Upper lobe of right lung (tissue), 1 donor: ENCODE measurements at regions not wholly inside any gene's neighbourhood (a gene's known extent, or its start where the extent isn't known, plus 50 kb on each side); places are given as distances from the start of the nearest gene placed in this dataset.
A peak's percentile ranks its signal among the peaks of the same experiment; 100 is the strongest.

Experiments
- ATAC-seq: fragments of 200-7000 bp; cut with Tn5 transposase; one replicate; pipeline ENCODE4 v1.9.1; 2020; ENCODE audit warnings: mild to moderate bottlenecking, moderate library complexity
- DNase-seq: peaks from one replicate; pipeline ENCODE4 v3.0.0-alpha.2; 2020
- H3K27ac ChIP-seq: fragments of 200-600 bp; one replicate; pipeline ENCODE4 v1.8.0; 2022
- H3K27me3 ChIP-seq: fragments of 200-600 bp; one replicate; pipeline ENCODE4 v1.8.0; 2022; ENCODE audit warnings: mild to moderate bottlenecking
- H3K36me3 ChIP-seq: fragments of 200-600 bp; one replicate; pipeline ENCODE4 v1.8.0; 2022
- H3K4me1 ChIP-seq: fragments of 200-600 bp; one replicate; pipeline ENCODE4 v1.8.0; 2022
- H3K4me3 ChIP-seq: fragments of 200-600 bp; one replicate; pipeline ENCODE4 v1.8.0; 2022; ENCODE audit warnings: mild to moderate bottlenecking
- H3K9me3 ChIP-seq: fragments of 200-600 bp; one replicate; pipeline ENCODE4 v1.8.0; 2022
- CTCF ChIP-seq: fragments of 200-600 bp; IDR thresholded peaks from one replicate; pipeline ENCODE4 v1.8.0; 2022; ENCODE audit warnings: antibody characterized with exemption
- intact Hi-C: fragments of 100-400 bp; cut with DNase I; formaldehyde crosslinking; loops from one replicate; pipeline ENCODE4 v1.11.0; 2022
- donor health status: DM: no; HTN: yes; CAD: no; lungs with severe emphysema.

DNA sequence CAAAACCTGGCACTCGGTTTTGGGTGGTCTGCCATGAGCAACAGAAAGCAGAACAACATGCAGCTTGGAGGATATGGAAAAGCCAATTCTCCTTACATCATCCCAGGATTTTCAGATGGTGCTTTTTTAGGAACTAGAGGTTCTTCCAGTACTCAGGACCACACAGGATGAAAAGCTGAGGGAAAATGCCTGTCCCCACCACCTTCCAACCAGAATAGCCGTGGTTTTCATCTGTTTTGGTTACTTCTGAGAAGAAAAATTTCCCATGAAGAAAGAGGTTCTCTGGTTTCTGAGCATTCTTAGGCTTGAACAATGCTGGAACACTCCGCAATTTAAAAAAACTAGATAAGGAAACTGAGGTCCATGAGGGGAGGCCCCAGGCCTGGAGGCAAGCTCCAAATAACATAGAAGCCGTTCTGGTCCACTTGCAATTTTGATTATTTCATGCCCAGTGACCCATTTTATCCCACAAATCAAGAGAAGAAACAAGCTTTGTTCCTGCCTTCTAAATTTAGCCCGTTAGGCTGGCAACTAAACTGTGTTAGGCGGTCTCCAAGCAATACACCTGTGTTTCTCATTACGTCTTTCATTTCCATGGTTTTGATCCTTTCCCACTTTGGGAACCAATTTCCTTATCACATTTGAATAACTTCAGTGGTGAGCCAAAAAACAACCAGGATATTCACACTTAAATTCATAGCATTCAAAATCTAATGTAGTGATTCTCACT is 79.2 kb upstream of the SPIN1 start:
- no peak for TF ChIP-seq CTCF
- H3K36me3 ChIP-seq = no peaks in the 10 kb centered on the region
- no peaks in the 10 kb centered on the region for H3K4me1 ChIP-seq
- no peak for DNase-seq
- H3K27ac ChIP-seq = no peak overlapping the region
- H3K9me3 ChIP-seq = no peaks in the 10 kb centered on the region
- no peaks in the 10 kb centered on the region for H3K27me3 ChIP-seq
- ATAC-seq = no peak
- no peak overlapping the region for H3K4me3 ChIP-seq
- intact Hi-C loops = no loop called here

- H3K27ac ChIP-seq = no peak overlapping the region
- intact Hi-C loops = no loop called here
- DNase-seq = no peak
- no peaks in the 10 kb centered on the region for H3K36me3 ChIP-seq
- no peaks in the 10 kb centered on the region for H3K9me3 ChIP-seq
- no peak overlapping the region for H3K4me3 ChIP-seq
- ATAC-seq = no peak
- H3K4me1 ChIP-seq = no peaks in the 10 kb centered on the region
- no peak for TF ChIP-seq CTCF
- H3K27me3 ChIP-seq = no peaks in the 10 kb centered on the region
Observed at GRCh38 chr9:88307136-88307535, 81.1 kb upstream of the SPIN1 start.

- ATAC-seq = no peak
- Histone ChIP-seq H3K27ac (no peak overlapping the region), H3K36me3 (no peaks in the 10 kb centered on the region), H3K9me3 (no peaks in the 10 kb centered on the region), H3K27me3 (no peaks in the 10 kb centered on the region), H3K4me1 (no peaks in the 10 kb centered on the region), H3K4me3 (no peak overlapping the region)
- no peak for DNase-seq
- TF ChIP-seq CTCF = no peak
- intact Hi-C loops = no loop called here
Observed at GRCh38 chr9:88303721-88304451, 84.4 kb upstream of the SPIN1 start.

GRCh38 chr9:88302579-88303324 is 85.5 kb upstream of the SPIN1 start:
- Histone ChIP-seq H3K4me3 (no peak overlapping the region), H3K27me3 (no peaks in the 10 kb centered on the region), H3K36me3 (no peaks in the 10 kb centered on the region), H3K27ac (no peak overlapping the region), H3K4me1 (no peaks in the 10 kb centered on the region), H3K9me3 (no peaks in the 10 kb centered on the region)
- TF ChIP-seq CTCF = no peak
- intact Hi-C loops = no loop called here
- DNase-seq = no peak
- no peak for ATAC-seq

DNA sequence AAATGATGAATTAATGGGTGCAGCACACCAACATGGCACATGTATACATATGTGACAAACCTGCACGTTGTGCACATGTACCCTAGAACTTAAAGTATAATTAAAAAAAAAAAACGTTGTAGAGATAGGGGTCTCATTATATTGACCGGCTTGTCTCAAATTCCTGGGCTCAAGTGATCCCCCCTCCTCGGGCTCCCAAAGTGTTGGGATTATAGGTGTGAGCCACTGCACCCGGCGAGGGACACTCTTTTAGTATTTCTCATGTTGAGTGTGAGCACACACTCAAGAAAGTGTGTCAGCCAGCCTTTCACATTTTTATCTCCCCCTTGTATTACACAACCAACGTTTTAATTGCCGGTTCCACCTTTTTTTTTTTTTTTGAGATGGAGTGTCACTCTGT is 87.7 kb upstream of the SPIN1 start:
- no peaks in the 10 kb centered on the region for H3K9me3 ChIP-seq
- H3K4me1 ChIP-seq = no peaks in the 10 kb centered on the region
- no peak overlapping the region for H3K27ac ChIP-seq
- peak; percentile 9 for DNase-seq
- no peak for TF ChIP-seq CTCF
- intact Hi-C loops = no loop called here
- H3K4me3 ChIP-seq = no peak overlapping the region
- H3K27me3 ChIP-seq = no peaks in the 10 kb centered on the region
- no peak for ATAC-seq
- H3K36me3 ChIP-seq = no peaks in the 10 kb centered on the region
